LoVo (cell line): ENCODE measurements at regions not wholly inside any gene's neighbourhood (a gene's known extent, or its start where the extent isn't known, plus 50 kb on each side); places are given as distances from the start of the nearest gene placed in this dataset.
A peak's percentile ranks its signal among the peaks of the same experiment; 100 is the strongest.
"Not testable (repeated sequence)": the region's sequence is repeated elsewhere in the genome, so short reads cannot be mapped to it uniquely, and the experiment has no call there.

Source experiments
- DNase-seq: peaks from one replicate; pipeline ENCODE4 v3.0.0-alpha.2; 2016; ENCODE audit warnings: low spot score

- no peak for DNase-seq
These were observed 179.7 kb downstream of the FOXG1 start for GRCh38 chr14:28946267-28946666.

- no peak for DNase-seq
These were observed 182.9 kb downstream of the FOXG1 start for GRCh38 chr14:28949503-28949902.

- DNase-seq: no peak
These were observed 185.6 kb downstream of the FOXG1 start for GRCh38 chr14:28952161-28952560.

GRCh38 chr14:28952666-28953065, 186.1 kb downstream of the FOXG1 start:
- DNase-seq: no peak

GRCh38 chr14:28953973-28954372, 187.4 kb downstream of the FOXG1 start:
- no peak for DNase-seq

GRCh38 chr14:28966416-28967233, 200.0 kb downstream of the FOXG1 start:
- no peak for DNase-seq

- DNase-seq: no peak
These were observed 208.5 kb downstream of the FOXG1 start for GRCh38 chr14:28975084-28975483.

GRCh38 chr14:28982228-28982627, 215.6 kb downstream of the FOXG1 start:
- no peak for DNase-seq

- no peak for DNase-seq
These were observed 216.7 kb downstream of the FOXG1 start for GRCh38 chr14:28983279-28983678.

GRCh38 chr14:28987516-28987915, 220.9 kb downstream of the FOXG1 start:
- DNase-seq: no peak

GRCh38 chr14:28997196-28997595, 230.6 kb downstream of the FOXG1 start:
- not testable (repeated sequence) for DNase-seq

GRCh38 chr14:28999656-29000055, 233.1 kb downstream of the FOXG1 start:
- DNase-seq: no peak

GRCh38 chr14:29005647-29006046, 239.1 kb downstream of the FOXG1 start:
- DNase-seq: no peak

- DNase-seq: no peak
These were observed 241.4 kb downstream of the FOXG1 start for GRCh38 chr14:29007990-29008389.

GRCh38 chr14:29016050-29016900, 249.7 kb downstream of the FOXG1 start:
- no peak for DNase-seq

GRCh38 chr14:29023505-29023904, 256.9 kb downstream of the FOXG1 start:
- not testable (repeated sequence) for DNase-seq

GRCh38 chr14:29027441-29027840, 260.9 kb downstream of the FOXG1 start:
- not testable (repeated sequence) for DNase-seq

- not testable (repeated sequence) for DNase-seq
These were observed 261.5 kb downstream of the FOXG1 start for GRCh38 chr14:29027941-29028705.

GRCh38 chr14:29028973-29029582, 262.5 kb downstream of the FOXG1 start:
- DNase-seq: peak; percentile 16

- DNase-seq: no peak
These were observed 263.5 kb downstream of the FOXG1 start for GRCh38 chr14:29030121-29030520.

GRCh38 chr14:29030970-29031369, 264.4 kb downstream of the FOXG1 start:
- DNase-seq: no peak

GRCh38 chr14:29035134-29035533, 268.5 kb downstream of the FOXG1 start:
- no peak for DNase-seq
